GM19238 (cell line): ENCODE measurements at regions not wholly inside any gene's neighbourhood (a gene's known extent, or its start where the extent isn't known, plus 50 kb on each side); places are given as distances from the start of the nearest gene placed in this dataset.
"Not testable (repeated sequence)": the region's sequence is repeated elsewhere in the genome, so short reads cannot be mapped to it uniquely, and the experiment has no call there.

ENCODE experiments used
- DNase-seq: peaks from one replicate; pipeline ENCODE4 v3.0.0; 2011; ENCODE audit warnings: low spot score; ENCODE audit not compliant: insufficient read length

DNA sequence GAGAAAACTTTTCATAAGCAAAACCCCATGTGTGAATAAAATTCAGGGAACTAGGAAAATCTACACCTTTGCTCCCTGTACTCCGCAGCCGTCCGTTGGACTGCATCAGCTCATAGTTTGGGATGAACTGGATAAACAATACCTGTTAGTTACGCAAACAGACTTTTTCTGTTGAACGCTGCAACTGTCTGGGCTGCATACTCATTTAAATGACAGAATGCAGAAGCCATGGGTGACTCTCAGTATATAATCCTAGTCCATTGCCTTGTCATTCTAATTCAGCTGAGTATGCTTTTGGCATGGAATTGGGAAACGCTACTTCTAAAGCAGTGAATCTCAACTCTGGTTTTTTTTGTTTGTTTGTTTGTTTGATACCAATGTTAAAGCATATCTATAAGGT lies 151.6 kb downstream of the SLITRK1 start:
- DNase-seq, result no peak

DNA sequence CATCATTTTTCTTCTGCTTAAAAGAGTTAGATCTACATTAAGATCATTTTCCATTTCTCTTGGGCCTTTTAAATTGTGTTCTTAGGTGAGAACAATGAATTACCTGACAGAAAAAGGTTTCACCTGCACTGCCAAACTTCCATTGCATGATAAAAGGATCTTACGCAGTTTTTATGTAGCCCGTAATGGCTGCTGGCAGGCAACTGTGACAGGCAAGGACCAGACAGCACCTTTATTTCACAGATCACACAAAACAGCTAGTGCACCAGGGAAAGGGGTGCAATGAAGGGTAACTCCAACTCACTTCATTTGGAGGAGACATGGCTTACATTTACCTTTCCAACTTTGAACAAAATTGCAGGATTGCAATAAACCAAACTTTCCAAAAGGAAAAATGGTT lies 159.8 kb downstream of the SLITRK1 start:
- no peak for DNase-seq

DNA sequence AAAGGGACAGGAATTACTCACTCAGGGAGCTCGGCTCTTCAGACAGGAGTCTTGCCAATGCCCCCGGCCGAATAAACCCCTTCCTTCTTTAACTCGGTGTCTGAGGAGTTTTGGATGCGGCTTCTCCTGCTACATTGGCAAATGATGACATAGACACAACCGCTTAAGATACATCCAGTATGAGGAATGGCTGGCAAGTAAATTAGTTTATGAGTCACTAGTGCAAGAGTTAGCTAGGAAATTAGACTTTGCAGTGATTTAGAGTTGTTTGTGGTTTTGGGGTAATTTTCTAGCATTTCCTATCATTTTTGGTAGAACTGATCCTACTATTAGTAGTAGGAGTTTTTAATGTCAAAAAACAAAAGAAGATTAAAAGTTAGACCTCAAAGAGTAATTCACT lies 166.2 kb downstream of the SLITRK1 start:
- DNase-seq, result no peak

DNA sequence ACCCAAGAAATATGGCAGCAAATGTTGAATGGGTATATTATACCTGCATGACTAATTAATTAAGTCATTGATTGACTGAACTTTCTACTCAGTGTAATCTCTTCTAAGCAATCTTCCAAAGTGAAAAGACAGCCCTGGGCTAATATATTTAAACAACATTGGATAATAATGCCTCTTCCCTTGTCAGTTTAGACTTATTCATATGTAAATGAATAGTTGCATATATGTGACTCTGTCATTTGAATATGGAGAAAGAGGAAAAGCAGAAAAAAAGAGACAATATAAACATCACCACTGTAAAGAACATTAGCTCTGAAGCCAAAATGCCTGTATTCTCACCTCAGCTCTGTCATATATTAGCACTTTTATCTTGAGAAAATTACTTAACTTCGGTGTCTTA lies 168.0 kb downstream of the SLITRK1 start:
- DNase-seq, result no peak

DNA sequence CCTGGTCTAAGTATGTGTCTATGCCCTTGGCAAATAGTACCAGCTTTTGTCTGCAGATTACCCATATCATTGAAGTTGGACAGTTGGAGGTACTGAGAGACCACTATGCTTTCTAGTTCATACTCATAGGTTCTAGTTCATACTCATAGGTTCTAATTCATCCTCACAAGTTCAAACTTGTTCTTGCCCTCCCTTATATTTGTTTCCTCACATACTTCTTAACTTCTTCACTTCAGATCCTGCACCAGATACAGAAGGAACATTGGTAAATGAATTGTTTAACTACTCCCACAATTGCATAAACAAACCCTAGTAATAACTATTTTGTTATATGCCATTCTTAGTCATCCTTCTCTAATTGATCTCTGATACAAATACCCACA lies 172.2 kb downstream of the SLITRK1 start:
- no peak for DNase-seq

DNA sequence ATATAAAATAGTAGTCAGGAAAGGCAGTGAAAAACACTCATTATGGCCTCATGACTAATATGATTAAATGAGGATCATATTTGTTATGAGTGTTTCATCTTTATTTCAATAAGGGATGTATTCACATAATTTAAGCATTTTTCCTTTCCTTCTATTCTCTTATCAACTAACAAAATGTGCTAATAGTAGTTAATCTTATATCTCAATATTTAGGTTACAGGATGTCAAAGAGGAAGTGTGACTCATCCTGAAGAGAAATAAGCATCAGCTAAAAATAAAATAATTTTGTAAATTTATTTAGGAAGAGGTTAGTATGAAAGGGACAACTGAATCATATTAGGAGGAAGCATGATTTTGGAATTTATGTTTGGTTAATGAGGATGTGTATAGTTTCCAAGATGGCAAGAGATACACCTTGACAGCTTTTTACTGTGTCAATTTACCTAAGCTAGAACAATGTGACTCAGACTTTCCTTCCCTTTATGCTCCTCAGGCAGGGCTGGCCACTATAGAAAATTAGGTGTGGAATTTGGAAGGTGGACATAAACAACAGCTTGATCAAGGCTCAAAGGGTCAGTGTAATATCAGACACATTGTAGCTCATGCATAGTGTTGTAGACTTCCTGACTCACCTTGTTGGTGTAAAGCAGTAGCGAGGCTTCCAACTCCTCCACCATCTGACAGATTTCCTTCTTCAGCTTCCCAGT lies 172.7 kb downstream of the SLITRK1 start:
- no peak for DNase-seq

DNA sequence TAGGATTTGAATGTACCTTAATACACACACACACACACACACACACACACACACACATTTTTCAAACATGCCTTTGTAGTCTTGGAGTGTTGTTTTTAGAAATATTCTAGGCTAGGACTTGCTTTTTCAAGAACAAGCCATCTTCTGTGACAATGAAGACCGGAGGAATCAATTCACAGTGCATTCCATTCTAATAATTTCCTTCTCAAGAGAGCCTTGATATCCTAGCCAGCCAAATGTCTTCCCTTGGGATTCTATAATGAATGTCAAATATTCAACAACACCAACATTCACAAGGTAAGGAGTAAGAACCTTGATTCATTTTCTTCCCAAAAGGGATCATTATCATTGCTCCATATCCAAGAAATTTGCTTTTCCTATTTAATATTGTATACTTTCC lies 180.3 kb downstream of the SLITRK1 start:
- DNase-seq, result no peak

DNA sequence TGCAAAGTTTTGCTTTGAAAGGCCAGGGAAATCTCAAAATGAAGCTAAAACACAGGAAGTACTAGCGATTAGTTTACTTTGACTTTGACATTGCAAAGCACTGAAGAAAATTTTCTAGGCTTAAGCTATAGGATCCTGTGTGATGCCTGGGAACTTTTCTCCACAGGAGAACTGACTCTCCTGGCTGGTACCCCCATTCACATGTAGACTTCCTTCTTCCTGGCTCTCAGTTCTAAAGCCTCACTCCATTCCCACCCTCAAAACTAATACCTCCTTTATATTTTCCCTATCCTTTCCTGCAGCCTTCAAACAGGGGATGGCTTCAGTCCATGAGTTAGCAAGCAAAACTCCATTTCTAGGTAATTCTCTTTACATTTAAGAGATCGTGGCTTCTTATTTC lies 189.5 kb downstream of the SLITRK1 start:
- no peak for DNase-seq

DNA sequence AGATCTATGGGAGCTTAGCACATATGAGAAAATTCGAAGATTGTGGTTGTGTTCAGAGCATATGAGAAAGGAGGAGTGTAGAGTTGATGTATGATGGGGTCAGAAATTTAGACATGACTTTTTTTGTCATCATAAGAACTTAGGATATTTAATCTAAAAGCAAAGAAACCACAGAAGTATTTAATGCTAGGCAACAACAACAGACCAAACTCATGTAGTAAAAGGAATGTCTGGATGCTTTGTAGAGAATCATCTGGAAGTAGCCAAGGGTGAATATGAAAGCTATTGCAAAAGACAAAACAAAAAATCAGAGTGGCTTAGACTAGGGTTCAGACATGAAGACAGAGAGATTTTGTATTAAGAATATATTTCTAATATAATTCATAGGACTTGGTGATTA lies 190.3 kb downstream of the SLITRK1 start:
- no peak for DNase-seq

DNA sequence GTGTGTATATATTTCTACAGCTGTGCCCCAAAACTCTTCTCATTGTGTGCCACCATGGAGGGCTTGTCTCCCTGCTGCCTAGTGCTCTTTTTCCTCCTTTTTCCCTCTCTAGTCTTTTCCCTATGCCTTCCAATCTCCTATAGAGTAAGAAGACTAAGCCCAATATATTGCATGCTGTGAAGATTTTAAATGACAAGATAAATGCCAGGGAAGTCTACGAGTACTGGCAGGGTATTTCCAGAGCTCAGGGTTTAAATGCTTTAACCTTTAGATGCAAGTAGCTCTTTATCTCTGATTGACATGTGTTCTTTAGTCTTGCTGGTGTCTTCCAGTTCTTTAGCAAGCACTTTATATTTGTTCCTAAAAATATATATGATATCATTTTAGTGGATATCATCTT lies 200.7 kb downstream of the SLITRK1 start:
- no peak for DNase-seq

DNA sequence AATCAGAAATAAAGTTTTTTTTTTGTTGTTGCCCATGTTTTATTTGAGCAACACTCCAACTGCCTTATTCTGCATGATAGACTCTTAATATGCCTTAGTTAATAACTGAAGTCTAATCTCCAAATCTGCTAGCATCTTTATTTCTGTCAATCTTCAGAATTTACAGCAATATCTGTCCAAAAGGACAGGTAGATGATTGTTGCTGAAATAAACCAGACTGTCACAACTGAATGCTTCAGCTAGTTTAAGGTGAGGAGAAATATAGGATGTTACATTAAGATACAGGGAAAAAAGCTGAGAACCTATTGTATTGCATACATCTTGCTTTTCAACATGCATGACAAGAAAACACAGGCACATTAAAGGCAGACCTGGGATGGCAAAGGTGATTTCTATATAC lies 204.3 kb downstream of the SLITRK1 start:
- DNase-seq, result no peak

DNA sequence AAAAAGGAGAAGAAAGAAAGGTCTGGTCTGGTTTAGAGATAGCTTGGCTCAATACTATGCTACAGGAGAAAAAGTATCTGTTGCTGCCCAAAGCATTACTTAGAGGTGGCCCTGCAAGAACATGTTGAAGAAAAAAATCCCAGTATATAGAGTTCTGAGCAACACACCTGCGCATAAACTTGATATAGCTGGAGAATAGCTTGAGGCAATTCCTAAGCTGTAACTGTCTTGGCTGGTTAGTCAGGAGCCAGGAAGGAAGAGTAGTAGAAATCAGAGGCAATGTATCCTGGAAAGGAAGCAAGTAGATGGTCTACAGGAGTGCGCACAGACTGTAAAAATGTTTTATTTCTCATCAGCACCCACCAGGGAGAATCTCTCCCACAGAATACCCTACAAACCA lies 209.7 kb downstream of the SLITRK1 start:
- DNase-seq, result no peak

DNA sequence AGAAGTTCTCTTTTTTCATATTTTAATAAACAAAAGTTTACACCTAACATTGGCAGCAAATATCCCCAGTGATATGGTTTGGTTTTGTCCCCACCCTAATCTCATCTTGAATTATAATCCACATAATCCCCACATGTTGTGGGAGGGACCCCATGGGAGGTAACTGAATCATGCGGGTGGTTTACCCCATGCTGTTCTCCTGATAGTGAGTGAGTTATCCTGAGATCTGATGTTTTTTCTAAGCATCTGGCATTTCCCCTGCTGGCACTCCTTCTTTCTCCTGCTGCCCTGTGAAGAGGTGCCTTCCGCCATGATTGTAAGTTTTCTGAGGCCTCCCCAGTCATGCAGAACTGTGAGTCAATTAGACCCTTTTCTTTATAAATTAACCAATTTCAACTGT lies 214.7 kb downstream of the SLITRK1 start:
- no peak for DNase-seq

DNA sequence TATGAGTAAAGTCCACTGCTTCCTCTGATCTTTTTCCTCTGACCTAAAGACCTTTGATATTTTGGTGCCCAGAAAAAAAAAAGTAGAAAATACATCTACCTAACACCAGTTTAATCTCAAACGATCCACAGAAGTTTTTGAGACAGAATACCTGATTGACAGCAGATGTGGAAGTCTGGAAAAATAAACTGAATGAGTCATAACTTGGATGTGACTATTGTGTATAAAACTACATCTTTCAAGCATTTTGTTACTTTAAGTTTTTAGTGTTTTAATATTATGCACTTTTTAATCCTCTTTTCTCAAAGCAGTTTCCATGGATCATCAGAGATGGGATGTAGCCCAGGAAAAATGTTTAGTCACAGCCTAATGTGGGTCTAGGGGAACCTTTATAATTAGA lies 216.1 kb downstream of the SLITRK1 start:
- no peak for DNase-seq

DNA sequence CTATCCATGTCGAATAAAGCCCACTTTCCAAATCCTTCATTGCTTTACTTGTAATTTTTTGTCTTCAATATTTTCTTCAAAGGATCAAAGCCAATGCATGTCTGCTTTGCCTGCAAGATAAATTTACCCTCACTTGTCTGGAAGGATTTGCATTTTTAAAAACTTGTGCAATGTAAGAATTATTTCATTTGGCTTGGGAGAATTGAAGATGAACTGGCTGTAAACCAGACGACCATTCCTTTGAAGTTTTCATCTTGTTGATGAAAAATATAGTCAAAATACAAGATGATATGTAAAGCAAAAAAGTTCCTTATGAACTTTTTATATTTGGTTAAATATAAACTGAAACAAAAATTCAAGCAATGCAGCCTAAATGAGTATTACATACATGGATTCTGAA lies 225.0 kb downstream of the SLITRK1 start:
- DNase-seq, result no peak

DNA sequence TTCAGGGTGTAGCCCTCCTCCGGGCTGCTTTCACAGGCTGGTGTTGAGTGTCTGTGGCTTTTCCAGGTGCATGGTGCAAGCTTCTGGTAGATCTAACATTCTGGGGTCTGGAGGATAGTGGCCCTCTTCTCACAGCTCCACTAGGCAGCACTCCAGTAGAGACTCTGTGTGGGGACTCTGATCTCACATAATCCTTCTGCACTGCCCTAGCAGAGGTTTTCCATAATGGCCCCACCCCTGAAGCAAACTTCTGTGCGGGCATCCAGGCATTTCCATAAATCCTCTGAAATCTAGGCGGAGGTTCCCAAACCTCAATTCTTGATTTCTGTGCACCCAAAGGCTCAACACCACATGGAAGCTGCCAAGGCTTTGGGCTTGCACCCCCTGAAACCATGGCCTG lies 239.7 kb downstream of the SLITRK1 start:
- not testable (repeated sequence) for DNase-seq

DNA sequence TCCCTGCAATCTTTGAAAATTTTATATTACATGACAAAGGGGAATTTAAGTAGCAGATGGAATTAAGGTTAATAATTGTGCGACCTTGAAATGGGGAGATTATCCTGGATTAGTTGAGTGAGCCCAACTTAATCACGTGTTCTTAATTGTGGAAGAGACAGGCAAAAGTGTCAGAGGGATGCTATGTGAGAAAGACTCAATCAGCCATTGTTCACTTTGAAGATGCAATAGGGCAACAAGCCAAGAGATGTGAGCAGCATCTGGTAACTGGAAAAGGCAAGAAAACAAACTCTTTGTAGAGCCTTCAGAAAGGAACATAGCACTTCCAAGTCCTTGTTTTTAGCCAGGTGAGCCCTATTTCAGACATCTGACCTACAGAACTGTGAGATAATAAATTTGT lies 247.7 kb downstream of the SLITRK1 start:
- DNase-seq, result no peak

DNA sequence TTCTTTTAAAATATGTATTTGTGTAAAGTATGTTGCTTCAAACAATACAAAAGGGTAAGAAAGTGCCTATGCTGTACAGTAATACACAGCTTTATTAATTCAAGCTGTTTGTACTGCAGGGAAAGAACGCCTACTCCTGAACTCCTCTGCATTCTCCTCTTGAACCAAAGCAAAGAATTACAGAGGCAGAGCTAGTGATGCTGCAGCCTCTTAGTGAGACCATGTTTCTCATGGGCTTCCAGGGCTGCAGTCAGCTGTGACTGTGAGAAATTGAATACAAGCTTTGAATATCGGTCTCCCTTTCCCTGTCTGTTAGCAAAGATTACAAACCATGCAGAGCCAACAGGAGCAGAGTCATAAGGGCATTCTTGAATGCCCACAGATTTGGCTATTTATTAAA lies 248.5 kb downstream of the SLITRK1 start:
- DNase-seq, result no peak

DNA sequence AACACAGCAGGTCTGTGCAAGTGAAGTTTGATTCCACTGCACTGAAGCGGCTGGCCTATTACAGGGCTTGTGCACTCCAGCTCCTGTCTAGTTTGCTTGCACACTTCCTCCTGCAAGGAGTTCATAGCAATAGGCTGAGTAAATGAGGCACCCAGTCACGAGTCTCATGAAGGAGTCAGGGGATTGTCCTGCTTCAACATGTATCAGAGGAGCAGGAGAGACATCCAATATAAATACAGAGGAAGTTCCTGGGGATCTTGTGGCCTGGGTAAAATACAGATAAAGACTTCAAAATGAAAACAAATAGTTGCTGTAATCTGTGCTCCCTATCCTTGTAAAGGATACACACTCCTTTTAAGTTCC lies 259.9 kb downstream of the SLITRK1 start:
- DNase-seq, result no peak

DNA sequence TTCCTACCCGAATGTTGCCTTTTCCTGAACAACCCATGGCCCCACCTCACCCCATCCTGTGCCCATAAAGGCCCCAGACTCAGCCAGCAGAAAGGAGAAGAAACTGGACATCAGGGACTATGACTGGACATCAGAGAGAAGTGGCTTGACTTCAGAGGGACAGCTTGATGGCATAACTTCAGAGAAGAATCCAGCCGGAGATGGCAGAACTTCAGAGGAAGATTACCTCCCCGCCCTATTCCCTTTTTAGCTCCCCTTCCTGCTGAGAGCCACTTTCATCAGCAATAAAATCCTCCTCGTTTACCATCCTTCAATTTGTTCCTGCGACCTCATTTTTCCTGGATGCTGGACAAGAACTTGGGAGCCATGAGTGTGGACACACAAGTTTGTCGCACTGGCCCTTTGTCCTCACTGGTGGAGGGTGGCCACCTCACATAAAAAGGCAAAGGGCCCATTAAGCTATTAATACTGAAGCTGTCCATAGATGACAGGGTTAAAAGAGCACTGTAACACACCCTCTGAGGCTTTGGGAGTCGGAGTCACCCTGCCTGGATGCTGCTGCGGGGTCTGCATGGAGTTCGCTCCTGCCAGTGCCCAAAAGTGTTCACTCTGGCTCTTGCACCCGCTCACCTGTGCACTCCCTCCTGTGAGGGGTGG lies 260.4 kb downstream of the SLITRK1 start:
- DNase-seq, result no peak

DNA sequence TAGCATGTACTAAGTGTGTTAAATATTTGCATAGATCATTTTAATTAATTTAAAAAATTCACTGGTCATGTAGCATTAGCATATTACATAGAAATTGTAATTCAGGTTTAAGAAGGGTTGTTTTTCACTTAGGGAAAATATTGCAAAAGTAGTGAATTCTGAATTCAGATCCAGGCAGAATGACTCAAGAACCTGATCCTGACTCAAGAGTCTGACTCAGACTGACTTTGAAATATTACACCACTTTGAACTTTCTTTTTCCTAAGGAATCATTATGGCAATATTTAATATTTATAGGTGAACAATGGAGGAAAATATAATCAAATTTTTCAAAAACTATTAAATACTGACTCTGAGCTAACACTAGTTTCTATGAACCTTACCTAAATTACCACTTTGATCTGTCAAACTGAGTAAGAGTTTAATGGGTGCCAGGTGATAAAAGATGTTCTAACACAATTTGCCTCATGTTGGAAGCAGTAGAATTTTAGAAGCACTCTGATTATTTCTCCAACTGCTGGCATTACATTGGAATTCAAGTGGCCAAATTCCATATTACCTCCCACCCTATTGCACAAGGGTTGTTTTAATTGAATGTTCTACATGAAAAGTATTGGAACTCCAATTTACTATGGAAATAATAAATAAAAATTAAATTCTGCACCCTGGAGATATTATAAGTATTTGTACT lies 261.6 kb downstream of the SLITRK1 start:
- DNase-seq, result no peak

DNA sequence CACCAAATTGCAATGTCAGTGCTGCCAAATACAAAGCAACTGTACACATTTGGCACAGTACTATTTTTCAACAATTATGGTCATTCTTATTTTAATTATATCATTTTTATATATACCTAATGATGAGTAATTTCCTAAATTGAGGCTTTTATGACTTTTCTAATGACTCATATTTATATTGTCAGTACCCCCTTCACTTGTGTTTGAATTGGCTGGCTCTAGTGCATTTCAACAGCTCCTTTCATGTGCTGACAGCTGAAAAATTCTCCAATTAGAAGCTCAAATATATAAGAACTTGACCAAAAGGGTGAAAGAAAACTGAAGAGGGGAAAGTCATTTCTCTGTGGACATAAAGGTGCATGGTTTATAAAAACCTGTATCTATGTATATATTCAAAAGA lies 263.3 kb downstream of the SLITRK1 start:
- no peak for DNase-seq

DNA sequence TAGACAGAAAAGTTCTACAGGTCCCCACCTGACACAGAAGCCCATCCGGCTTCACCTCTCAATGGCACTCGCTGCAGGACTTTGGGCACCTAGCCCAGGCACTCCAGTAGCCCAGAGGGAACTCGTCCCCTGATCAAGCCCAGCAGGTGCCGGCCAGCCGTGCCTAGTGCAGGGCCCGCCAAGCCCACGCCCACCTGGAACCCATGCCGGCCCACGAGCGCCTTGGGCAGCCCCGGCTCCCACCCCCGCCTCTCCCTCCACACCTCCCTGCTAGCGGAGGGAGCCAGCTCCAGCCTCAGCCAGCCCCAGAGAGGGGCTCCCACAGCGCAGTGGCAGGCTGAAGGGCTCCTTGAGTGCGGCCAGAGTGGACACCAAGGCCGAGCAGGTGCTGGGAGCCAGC lies 268.8 kb downstream of the SLITRK1 start:
- DNase-seq, result no peak
